GM18909 (cell line): ENCODE measurements at regions not wholly inside any gene's neighbourhood (a gene's known extent, or its start where the extent isn't known, plus 50 kb on each side); places are given as distances from the start of the nearest gene placed in this dataset.
"Not testable (repeated sequence)": the region's sequence is repeated elsewhere in the genome, so short reads cannot be mapped to it uniquely, and the experiment has no call there.

Experiments used
- ATAC-seq: cut with Tn5 transposase; IDR thresholded peaks from one replicate; pipeline ENCODE4 v1.9.1; 2021; ENCODE audit warnings: mild to moderate bottlenecking; ENCODE audit not compliant: unreplicated experiment, poor library complexity

DNA sequence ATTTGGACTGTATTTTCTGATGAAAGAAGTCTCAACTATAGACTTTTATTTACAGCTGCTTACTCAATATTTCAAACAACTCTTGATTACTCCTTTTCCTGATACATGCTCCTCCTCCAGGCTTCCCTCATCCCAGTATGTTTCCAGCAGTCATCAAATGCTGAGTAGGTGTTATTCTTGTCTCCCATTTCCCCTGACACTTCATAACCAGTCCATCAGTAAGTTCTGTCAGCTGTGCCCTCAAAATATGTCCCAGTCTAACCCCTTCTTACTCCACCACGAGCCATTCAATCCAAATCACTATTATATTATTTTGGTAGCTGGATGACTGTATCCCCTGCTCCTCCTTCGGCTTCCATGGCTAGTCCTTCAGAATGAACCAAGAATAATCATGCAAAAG, 189.1 kb upstream of the DTNA start:
- no peak for ATAC-seq

DNA sequence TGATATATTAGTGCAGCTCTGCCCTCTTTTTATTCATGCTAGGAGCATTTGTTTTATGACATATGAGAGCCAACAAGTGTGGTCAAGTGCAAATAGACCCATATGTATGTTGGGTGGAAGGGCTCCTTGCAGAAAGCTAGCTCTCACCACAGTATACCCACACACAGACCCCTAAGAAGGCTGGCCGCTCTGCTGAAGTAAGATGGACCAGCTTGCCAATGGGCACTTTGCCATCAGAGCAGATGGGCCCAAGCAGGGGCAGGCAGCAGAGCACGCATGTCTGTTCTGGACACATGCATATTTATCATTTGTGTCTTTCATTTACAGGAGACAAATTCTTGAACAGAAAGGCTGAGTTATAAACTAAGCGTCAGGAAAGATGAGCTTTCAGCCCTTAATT, 187.5 kb upstream of the DTNA start:
- ATAC-seq: no peak

DNA sequence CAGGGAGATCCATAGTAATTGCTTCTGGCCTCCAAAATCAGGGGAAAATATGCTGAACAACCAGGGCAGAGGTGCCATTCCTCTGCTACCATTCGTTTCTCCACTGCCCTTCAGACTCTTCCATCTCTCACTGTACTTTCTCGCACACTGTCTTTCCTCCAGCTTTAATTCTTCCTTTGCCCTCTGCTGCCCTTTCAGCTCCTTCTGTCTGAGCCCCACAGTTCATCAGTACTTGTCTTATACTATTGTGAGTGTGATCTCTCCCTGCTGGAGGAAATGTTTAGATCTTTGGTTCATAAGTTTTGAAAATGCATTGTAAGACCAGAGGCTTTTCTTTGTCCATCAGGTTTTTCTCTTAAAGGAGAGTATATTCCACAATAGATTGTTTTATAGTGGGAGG, 184.9 kb upstream of the DTNA start:
- ATAC-seq: no peak

DNA sequence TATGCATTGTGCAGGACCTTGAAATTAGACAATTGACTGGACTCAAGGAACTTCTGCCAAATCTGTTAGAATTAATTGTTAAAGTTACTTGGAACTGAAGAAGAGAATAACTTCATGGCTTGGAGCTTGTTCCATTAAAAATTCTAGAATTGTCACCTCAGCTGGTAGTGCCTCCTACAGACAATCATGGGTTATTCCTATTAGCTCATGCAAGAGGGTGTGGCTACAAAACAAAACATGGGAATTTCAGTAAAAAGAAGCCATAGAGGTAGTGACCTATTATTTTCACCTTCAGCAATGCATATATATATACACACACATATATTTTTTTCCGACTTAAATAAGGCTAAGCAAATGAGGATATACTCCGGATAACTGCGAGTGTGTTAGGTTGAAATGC, 181.9 kb upstream of the DTNA start:
- ATAC-seq: no peak

DNA sequence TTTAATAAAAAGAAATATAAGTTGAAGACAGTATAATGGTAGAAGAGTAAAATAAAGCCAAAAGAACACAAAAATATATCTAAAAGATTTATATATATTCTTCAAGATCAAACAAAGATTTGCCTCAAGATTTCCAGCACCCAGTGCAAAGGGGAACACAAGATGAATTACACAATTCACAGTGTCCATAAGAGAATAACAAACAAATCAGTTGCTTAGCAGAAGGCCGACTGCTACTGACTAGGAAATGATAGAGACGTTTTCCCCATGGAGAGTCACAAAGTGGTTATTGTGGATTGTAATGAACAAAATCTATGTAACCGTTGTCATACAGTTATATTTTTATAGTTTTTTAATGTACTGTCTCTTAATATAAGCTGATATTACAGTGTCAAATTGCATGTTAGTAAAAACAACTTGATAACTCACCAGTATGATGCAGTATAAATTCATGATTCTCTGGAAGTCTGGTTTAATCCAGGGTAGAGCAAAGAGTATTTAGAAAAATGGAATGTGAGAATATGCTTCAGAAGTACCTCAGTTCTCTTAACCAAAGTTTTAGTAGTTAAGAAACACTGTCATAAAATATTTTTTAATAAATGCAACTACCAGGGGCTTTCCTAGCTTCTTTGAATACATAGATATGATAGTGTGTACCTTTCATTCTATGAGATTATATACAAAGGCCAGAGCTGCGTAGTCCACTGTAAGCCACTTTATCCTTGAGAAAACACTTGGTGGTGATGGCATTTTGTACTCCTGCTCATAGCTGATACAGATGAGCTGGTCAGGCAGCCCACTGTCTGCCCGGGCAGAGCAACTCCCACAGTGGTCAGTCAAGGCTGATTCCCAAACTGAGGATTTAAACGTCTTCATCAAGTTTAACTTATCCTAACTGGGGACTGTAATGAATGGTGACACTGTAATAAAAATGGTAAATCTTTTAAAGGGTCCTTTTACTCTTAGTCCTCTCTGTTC, 180.5 kb upstream of the DTNA start:
- ATAC-seq: no peak

DNA sequence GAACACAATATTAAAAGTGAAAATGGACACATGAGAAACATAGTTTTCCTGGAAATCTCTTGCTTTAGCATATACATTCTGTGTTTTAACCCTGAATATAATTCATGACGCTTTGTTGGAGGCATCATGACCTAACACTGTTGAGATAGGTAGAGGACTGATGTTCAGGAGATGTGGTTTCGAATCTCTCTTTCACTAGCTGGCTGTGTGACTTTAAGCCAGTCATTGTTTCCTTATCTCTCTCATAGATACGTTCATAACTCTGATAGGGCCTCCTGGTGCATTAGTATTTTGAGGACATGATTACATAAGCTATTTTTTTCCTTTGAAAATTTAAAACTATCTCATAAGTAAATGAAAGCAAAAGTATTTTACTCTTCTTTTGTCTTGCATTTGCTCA, 179.0 kb upstream of the DTNA start:
- no peak for ATAC-seq

DNA sequence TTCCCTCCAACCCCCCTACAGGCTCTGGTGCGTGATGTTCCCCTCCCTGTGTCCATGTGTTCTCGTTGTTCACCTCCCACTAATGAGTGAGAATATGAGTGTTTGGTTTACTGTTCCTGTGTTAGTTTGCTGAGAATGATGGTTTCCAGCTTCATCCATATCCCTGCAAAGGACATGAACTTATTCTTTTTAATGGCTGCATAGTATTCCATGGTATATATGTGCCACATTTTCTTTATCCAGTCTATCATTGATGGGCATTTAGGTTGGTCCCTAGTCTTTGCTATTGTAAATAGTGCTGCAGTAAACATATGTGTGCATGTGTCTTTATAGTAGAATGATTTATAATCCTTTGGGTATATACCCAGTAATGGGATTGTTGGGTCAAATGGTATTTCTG, 175.5 kb upstream of the DTNA start:
- not testable (repeated sequence) for ATAC-seq

DNA sequence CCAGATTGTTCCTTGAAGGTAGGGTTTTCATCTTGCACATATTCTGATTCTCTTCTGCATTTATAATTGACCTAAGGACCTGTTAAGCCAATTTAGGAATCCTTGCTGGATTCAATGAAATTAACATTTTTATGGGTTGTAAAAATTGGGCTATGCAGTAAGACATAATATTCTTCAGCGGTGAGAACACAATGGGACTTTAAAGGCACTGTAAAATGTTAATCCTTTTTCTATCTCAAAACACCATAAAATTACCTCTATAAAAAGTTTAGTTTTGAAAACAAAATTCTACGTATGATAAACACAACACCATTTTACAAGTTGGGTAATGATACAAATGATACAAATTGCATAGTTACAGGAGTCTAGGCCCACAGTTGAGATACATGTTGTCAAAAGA, 169.2 kb upstream of the DTNA start:
- no peak for ATAC-seq

DNA sequence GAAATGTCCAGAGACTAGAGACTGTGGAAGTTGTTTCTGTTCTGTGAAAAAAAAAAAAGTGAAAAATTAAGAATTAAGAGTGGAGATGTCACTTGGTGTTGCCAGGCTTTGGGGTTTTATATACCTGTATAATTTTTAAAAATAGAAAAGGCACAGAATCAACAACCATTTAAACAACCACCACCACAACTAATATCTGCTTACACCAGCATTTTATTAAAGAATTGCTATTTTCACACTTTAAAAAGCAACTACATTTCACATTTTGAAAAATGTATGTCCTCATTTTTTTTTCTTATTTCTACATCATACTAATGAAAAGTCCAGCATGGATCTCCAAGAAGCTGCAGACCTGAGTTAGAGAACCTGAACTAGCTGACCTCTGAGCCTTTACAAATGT, 167.5 kb upstream of the DTNA start:
- no peak for ATAC-seq

DNA sequence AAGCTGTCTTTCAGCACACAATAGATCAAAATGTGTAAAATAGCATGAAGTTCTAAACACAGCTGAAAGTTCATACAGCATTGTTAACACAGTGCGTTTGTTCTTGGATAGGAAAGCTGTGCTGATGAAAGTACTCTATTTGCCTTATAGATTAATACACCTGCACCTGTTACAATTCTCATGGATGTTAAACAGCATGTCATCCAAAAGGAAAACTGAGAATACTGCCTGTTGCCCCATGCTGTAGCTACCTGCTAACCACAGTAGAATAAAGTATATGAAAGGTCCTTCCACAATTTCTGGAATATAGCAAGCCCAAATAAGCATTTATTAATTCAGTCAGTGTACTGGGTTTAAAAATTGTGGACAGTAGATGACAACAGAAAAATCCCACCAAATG, 166.7 kb upstream of the DTNA start:
- ATAC-seq: no peak

DNA sequence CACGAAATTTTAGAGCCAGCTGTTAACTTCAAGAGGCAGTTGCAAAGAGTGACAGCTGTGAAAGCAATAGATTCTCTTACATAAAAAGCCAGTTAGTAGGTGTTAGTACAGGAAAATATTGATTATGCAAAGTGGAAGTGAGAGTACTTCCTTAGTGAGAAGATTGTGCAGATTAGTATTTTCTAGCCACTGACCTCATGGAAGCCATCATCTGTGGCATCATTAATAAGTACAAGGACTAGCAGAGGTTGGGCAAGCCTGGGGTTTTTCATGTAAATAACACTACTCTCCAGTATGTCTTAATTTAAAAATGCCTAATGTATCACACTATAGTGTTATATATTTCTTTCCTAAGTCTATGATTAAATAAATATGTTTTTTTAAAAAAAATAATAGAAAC, 166.2 kb upstream of the DTNA start:
- no peak for ATAC-seq

DNA sequence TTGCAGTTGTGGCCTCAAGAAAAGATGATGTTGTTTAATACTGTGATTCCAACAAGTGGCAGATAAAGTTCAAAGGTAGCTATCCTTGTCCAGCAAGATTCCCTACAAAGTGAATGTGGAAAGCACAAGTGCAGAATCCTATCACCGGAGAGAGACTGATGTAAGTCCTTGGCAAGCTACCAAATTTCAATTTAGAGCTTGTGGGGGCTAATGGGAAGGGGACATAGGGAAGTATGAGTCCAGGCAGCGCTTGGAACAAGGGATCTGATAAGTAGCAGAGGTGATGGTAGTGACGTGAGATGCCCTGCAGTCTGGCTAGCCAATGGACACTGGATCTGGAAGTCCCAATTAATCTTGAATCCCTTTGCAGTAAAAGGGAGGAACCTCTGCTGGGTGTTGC, 165.2 kb upstream of the DTNA start:
- no peak for ATAC-seq

DNA sequence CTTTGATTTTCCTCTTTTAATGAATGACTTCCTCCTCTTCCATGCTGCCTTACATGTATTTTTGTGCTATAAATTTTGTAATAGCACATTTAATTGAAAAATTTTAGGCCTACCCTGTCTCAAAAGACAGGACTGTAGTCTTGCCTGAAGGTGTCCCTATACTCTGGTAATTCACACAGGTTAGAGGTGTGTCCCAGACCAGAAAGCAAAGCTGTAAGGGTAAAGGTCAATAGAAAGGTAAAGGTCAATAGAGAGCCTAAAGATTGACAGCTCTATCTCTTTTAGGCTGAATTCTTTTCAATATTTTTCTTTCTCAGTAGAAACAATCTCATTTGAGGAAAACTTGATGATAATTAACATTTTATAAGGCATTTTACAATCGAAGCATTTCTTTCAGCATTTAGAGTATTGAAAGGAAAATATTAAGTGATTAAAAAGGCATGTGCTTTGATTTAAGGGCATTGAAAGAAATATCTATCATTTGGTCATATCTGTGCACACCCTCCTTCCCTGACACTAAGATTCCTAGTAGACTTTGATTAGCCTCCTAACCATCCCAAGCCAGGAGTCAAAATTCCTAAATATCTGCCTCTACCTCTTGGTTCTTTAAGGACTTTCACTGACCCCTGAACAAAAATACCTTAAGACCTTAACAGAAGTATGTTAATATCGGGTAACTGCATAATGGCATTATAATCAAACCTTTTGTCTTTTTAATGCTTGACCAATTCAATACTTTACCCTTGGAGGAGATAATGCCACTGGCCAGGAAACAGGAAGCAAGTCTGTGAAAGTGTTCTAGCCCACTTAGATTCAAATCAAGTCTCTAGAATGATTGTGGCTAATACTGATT, 161.8 kb upstream of the DTNA start:
- no peak for ATAC-seq

DNA sequence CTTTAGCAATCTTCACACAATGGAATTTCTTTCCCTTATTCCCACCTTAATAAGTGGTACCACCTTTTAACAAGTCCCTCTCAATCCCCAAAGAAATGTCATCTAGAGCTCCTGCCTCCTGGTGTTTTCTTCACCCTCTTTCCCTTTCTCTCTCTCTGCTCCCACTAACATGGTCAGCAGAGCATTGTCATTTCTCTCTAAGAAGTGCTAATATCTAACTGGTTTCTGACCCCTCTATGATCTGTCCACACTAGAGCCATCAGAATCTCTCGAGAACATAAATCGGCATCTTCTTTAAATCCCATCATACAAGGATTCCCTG, 161.2 kb upstream of the DTNA start:
- no peak for ATAC-seq

DNA sequence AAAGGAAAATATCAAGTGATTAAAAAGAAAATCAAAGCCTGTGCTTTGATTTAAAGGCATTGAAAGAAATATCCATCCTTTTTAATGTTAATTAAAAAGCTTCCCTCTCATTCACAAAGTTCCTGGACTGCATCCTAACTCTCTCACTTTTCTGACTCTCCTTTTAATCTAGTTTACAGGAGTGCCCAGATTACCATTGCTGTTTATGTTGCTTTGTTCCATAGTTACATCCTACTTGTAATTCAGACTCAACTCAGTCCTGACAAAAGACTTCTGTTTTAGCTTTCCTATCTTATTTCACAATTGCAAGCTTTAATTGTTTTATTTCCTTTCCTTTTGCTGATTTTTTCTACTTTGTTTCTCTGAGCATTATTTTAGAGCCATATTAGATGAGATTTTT, 160.7 kb upstream of the DTNA start:
- ATAC-seq: no peak

DNA sequence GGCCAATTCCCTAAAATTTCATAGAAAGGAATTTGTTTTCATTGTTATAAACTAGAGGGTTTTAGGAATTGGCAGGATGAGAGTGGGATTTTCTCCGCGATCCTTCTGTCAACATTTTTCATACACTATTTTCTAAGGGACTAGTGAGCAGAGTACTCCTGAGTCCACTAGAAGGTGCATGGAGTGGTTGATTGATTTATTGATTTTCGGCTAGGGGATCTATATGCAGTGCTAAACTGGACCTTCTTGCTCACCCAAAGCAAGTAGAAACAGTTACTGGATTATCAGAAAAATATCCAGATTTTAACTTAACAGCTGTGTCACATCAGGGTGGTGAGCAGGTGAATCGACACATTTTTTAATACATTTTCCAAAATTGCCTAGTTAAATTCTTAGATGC, 159.9 kb upstream of the DTNA start:
- ATAC-seq: no peak

DNA sequence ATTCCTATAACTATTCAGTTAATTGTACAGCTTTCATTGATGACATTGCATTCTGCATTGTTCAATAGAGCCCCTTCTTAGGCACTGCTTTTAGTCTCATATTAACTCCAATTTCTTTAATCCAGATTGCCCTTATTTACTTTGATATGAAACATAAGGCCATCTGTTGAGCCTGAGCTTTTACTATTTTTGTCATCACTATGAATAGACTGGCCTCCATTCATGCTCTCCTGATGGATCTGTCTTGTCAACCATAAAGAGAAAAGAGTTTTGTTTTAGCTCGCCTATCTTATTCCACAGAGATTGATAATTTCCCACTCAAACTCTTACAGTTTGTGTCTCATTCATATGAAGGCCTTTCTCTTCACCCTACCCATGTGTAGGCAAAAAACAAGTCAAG, 159.2 kb upstream of the DTNA start:
- no peak for ATAC-seq

DNA sequence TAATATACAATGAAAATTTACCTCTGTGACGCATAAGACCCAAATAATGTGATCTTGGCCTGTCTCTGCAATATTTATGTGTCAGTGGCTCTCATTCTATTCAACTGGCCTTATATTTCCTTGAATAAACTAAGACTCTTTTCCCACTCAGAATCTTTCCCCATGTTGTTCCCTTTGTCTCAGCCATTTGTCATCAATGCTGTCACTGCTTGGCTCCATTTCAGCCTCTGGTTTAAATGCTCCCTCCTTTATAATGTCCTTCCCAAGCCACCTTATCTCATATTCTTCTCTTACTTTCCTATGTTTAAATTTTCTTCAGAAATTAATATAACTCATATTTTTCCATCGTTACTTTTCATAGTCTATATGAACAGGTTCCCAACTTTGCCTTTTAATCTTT, 158.3 kb upstream of the DTNA start:
- ATAC-seq: no peak

DNA sequence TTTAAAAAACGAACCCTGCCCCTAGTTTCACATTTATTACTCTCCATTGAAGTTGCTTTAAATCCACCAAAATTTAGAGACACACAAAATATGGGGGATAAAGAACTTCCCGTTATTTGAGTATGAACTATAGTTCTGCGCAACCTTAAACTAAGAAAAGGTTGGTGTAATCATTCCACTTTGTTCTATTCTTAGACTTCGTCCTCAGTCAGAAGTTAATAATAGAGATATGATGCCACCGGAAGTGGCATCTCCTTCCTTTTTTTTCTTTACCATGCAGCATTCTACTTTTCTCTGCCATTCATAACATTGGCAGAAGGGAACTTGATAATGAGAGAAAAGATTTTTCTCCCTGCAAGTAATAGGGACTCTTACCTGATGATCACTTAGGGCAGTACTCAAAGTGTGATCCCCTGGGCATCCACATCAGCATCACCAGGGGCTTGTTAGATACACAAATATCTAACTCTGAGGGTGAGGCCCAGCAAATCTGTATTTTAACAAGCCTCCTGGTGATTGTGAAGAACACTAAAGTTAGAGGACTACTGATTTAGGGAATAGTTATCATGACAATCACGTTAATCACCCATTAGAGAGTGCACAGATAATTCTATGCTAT, 147.7 kb upstream of the DTNA start:
- ATAC-seq: no peak

DNA sequence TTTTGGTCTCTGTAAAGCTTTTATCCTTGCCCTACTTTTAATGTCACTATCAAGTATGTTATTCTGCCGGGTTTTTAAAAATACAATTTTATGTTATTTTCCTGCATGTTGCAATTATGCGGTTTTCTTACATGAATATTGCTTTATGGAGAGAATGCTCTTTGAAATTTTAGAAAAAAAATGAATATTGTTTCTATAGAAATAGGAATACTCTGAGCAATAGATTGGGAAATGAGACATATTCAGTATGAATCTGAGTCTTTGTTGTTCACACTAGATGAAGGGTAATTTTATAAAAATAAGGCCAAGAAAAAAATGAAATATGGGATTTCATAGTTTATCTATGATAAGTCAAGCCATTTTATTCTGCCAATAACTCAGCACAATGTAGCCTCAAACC, 142.2 kb upstream of the DTNA start:
- no peak for ATAC-seq

DNA sequence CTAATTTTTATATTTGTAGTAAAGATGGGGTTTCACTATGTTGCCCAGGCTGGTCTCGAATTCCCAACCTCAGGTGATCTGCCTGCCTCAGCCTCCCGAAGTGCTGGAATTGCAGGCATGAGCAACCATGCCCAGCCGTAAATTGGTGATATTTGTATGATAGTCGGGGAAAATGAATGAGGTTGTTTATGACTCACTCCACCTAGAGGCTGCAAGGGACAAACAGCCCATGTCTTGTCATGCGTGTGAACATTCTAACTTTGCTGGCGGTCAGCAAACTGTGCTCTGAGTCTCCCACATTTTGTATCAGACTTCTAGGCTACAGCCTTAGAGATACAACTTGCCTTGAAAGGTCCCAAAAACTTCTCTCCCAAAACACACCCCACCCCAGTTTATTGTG, 133.5 kb upstream of the DTNA start:
- no peak for ATAC-seq
